Gastroesophageal sphincter (tissue), 4 donors: ENCODE measurements at regions not wholly inside any gene's neighbourhood (a gene's known extent, or its start where the extent isn't known, plus 50 kb on each side); places are given as distances from the start of the nearest gene placed in this dataset.

ENCODE experiments used
- ATAC-seq: fragments of 150-250 bp; one replicate; pipeline ENCODE4 v1.9.1; 2016; ENCODE audit warnings: mild to moderate bottlenecking, moderate library complexity
- H3K27ac ChIP-seq, 4 donors: fragments of 200-600 bp; sonication (generic) in 3 of 4; 1 replicate in 3 of 4; 2 replicates in 1 of 4; pipeline ENCODE4 v1.5.1; 2016 to 2019
- H3K27me3 ChIP-seq: fragments of 200-600 bp; sonication (generic); one replicate; pipeline ENCODE4 v1.5.1; 2019
- H3K36me3 ChIP-seq, 2 donors: fragments of 200-600 bp; sonication (generic); one replicate each; pipeline ENCODE4 v1.5.1; 2019; ENCODE audit warnings: control low read depth in 1 of 2
- H3K4me1 ChIP-seq, 3 donors: fragments of 200-600 bp; sonication (generic); 1 replicate in 2 of 3; 2 replicates in 1 of 3; pipeline ENCODE4 v1.5.1; 2016 to 2019; ENCODE audit warnings: control low read depth in 2 of 3
- H3K4me3 ChIP-seq, 2 donors: fragments of 200-600 bp; sonication (generic); one replicate each; pipeline ENCODE4 v1.5.1; 2019; ENCODE audit warnings: mild to moderate bottlenecking in 1 of 2, moderate library complexity in 1 of 2
- H3K9me3 ChIP-seq, 3 donors: fragments of 200-600 bp; sonication (generic); one replicate each; pipeline ENCODE4 v1.5.1; 2017 to 2019; ENCODE audit warnings: control low read depth in 2 of 3
- EP300 ChIP-seq: sonication (generic); formaldehyde crosslinking; IDR thresholded peaks from one replicate; pipeline ENCODE4 v1.6.1; 2017; ENCODE audit warnings: antibody characterized with exemption, mild to moderate bottlenecking
- POLR2A ChIP-seq, 2 donors: fragments of 450-650 bp; IDR thresholded peaks; one replicate each; pipeline ENCODE4 v1.6.1; 2017; ENCODE audit warnings: antibody characterized with exemption in 2 of 2, mild to moderate bottlenecking in 2 of 2, moderate library complexity in 1 of 2
- POLR2AphosphoS5 ChIP-seq: sonication (generic); formaldehyde crosslinking; IDR thresholded peaks from one replicate; pipeline ENCODE4 v1.6.1; 2017; ENCODE audit warnings: antibody characterized with exemption
- WGBS, 2 donors: methylation state at CpG; one replicate each; pipeline ENCODE4 v1.1.5; 2018; ENCODE audit warnings: low coverage in 1 of 2; 5-methylcytosine and 5-hydroxymethylcytosine counted together
- TF ChIP-seq, protein P1 (sequence below), 4 experiments: fragments of 200-600 bp in 2 of 4; fragments of 450-650 bp in 2 of 4; sonication (generic) in 1 of 4; IDR thresholded peaks; one replicate each; pipeline ENCODE4 v1.5.1; 2017 to 2019; ENCODE audit warnings: antibody characterized with exemption in 4 of 4, mild to moderate bottlenecking in 2 of 4, moderate library complexity in 2 of 4

DNA sequence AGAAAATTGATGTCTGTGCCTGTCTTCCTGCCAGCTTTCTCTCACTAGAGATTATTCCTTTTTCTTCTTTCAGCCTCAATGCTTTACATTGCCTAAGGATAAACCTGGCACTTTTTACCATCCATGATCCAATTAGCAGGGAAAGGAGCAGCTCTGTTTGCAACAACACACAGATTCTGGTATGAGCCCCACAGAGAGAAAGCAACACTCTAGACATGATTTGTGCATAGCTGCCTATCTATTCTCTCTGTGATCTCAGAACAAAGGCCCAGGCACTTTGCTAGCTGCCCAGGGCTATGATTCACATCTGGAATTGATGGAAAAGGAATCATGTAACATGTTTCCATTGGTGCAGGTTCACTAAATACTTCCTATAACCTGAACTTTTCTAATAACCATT is 685.0 kb downstream of the ETS1 start:
- Histone ChIP-seq H3K4me3 (no peak overlapping the region), H3K27me3 (no peaks in the 10 kb centered on the region), H3K36me3 (no peaks in the 10 kb centered on the region), H3K27ac (no peak overlapping the region), H3K4me1 (no peaks in the 10 kb centered on the region), H3K9me3 (peaks cover 0 to 14% (median 0%) of the 10 kb centered on the region in 3 donors)
- TF ChIP-seq, protein P1, sequence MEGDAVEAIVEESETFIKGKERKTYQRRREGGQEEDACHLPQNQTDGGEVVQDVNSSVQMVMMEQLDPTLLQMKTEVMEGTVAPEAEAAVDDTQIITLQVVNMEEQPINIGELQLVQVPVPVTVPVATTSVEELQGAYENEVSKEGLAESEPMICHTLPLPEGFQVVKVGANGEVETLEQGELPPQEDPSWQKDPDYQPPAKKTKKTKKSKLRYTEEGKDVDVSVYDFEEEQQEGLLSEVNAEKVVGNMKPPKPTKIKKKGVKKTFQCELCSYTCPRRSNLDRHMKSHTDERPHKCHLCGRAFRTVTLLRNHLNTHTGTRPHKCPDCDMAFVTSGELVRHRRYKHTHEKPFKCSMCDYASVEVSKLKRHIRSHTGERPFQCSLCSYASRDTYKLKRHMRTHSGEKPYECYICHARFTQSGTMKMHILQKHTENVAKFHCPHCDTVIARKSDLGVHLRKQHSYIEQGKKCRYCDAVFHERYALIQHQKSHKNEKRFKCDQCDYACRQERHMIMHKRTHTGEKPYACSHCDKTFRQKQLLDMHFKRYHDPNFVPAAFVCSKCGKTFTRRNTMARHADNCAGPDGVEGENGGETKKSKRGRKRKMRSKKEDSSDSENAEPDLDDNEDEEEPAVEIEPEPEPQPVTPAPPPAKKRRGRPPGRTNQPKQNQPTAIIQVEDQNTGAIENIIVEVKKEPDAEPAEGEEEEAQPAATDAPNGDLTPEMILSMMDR (IDR thresholded peaks at IDR 0.05), result no peak
- TF ChIP-seq POLR2AphosphoS5 (no peak), POLR2A (IDR thresholded peaks at IDR 0.05) (no peak), EP300 (no peak)
- no peak for ATAC-seq

DNA sequence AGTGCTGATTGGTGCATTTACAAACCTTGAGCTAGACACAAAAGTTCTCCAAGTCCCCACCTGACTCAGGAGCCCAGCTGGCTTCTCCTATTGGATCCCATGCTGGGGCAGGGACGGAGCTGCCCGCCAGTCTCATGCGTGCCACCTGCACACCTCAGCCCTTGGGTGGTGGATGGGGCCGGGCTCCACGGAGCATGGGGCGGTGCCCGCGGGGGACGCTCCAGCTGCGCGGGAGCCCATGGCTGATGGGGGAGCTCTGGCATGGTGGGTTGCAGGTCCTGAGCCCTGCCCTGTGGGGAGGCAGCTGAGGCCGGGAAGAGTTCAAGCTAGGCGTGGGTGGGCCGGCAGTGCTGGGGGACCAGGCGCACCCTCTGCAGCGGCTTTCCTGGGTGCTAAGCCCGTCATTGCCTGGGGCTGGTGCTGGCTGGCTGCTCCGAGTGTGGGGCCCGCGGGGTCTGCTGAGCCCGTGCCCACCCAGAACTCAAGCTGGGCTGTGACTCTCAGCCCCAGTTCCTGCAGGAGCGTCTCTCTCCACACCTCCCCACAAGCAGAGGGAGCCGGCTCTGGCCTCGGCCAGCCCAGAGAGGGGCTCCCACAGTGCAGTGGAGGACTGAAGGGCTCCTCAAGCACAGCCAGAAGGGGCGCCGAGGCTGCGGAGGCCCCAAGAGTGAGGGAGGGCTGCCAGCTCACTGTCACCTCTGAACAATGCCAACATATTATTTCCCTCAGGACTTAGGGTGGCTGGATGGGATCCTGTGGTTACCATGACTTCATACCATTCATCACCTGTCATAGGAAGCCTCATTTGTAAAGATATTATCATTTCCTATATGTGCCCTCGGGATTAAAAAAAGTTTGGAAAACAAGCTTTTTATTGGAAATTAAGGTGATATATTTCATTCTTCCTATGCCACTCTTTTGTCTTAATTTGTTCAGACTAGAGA is 688.7 kb downstream of the ETS1 start:
- Histone ChIP-seq H3K36me3 (no peaks in the 10 kb centered on the region), H3K9me3 (peaks cover 0 to 14% (median 0%) of the 10 kb centered on the region in 3 donors), H3K27ac (no peak overlapping the region), H3K4me3 (no peak overlapping the region), H3K4me1 (no peaks in the 10 kb centered on the region), H3K27me3 (no peaks in the 10 kb centered on the region)
- no peak for ATAC-seq
- no peak for TF ChIP-seq EP300
- 88 to 100% methylated on average over 1 of the region's 28 CpGs for WGBS, 2 donors

DNA sequence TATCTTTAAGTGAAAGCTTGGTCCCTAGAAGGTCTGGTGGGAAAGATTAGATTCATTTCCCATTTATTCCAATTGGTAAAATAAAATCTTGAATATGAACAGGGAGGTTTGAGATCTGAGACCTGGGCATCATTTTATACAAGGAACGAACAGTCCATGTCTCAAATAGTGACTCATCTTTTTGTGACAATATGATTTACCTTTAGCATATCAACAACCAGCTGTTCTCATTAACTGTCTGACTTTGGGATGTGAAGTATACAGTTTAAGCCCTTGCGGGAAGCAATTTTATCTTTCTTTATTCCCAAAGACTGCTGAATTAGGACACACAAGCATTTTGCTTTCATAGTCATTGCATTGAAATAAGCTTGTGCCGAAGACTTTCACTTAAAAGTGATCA is 691.6 kb downstream of the ETS1 start:
- Histone ChIP-seq H3K4me3 (no peak overlapping the region), H3K27ac (no peak overlapping the region), H3K36me3 (no peaks in the 10 kb centered on the region), H3K9me3 (peaks cover 0 to 14% (median 0%) of the 10 kb centered on the region in 3 donors), H3K4me1 (no peaks in the 10 kb centered on the region), H3K27me3 (no peaks in the 10 kb centered on the region)
- no peak for TF ChIP-seq EP300
- TF ChIP-seq, protein P1 (IDR thresholded peaks at IDR 0.05), result no peak
- no peak for TF ChIP-seq POLR2A (IDR thresholded peaks at IDR 0.05)
- TF ChIP-seq POLR2AphosphoS5, result no peak
- ATAC-seq, result no peak
- 45 to 78% methylated on average over 3 of the region's 3 CpGs for WGBS, 2 donors

DNA sequence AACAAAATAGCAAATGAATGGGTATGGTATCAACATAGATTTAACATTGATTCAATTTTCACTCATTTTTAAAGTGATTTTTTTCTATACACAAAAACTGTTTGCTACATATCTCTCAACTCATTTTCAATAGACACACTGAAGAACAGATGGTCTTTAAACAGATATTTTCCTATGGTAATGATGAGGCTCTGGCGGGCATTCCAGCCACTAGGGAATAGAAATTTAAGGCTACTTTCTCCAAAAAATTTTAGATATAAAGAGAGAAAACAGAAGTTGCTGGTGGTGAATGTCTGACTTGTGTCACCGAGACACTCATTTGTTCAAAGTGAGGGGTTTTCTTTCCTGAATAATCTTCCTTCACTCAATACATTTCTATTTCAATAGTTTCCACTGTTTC is 693.0 kb downstream of the ETS1 start:
- no peak overlapping the region for H3K27ac ChIP-seq
- ATAC-seq, result no peak
- TF ChIP-seq POLR2A (IDR thresholded peaks at IDR 0.05) (no peak), EP300 (no peak), POLR2AphosphoS5 (no peak)
- TF ChIP-seq, protein P1 (IDR thresholded peaks at IDR 0.05), result no peak
- H3K4me3 ChIP-seq, result no peak overlapping the region
- H3K9me3 ChIP-seq, result peaks cover 0 to 12% (median 0%) of the 10 kb centered on the region in 3 donors
- no peaks in the 10 kb centered on the region for H3K36me3 ChIP-seq
- H3K4me1 ChIP-seq, result no peaks in the 10 kb centered on the region
- H3K27me3 ChIP-seq, result no peaks in the 10 kb centered on the region
- WGBS, 2 donors, result 56 to 86% methylated on average over 2 of the region's 2 CpGs

DNA sequence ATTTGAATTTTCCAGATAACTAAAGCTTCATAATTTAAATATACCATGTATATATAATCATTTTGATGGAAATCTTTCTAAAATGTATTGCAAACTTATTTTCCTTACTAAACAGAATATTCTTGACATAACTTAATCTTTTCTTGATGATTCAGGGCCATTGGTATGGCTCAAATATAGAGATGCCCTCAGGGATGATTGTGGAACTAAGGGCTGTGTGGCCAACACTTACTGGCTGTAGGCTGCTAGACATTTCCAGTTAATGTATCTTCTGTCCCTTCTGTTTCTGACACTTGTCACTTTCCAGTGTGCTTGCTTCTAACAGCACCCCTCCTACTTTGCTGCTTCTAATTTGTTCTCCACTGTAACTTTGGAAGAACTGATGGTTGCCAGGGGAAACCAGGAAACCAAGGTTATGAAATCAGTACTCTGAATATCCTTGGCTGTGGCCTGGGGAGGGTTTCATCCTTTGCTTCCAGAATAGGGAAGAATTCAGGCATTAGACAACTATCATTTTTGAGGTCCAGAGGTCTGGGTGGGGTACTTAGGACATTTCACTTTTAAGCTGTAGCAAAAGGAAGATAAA is 697.2 kb downstream of the ETS1 start:
- H3K4me1 ChIP-seq, result no peaks in the 10 kb centered on the region
- TF ChIP-seq POLR2AphosphoS5 (no peak), POLR2A (IDR thresholded peaks at IDR 0.05) (no peak), EP300 (no peak)
- TF ChIP-seq, protein P1 (IDR thresholded peaks at IDR 0.05), result no peak
- peaks cover 0 to 10% (median 0%) of the 10 kb centered on the region in 3 donors for H3K9me3 ChIP-seq
- no peak overlapping the region for H3K27ac ChIP-seq
- H3K4me3 ChIP-seq, result no peak overlapping the region
- H3K36me3 ChIP-seq, result no peaks in the 10 kb centered on the region
- ATAC-seq, result no peak
- no peaks in the 10 kb centered on the region for H3K27me3 ChIP-seq
